Karpas-422 (cell line): ENCODE measurements at regions not wholly inside any gene's neighbourhood (a gene's known extent, or its start where the extent isn't known, plus 50 kb on each side); places are given as distances from the start of the nearest gene placed in this dataset.

Experiments
- DNase-seq: peaks from one replicate; pipeline ENCODE4 v3.0.0-alpha.2; 2015
- H2AFZ ChIP-seq: fragments of 200-600 bp; sonication (generic); 2 replicates; pipeline ENCODE4 v1.6.1; 2014; ENCODE audit warnings: antibody characterized with exemption, low read length, mixed read lengths
- H3K27ac ChIP-seq: fragments of 200-600 bp; sonication (generic); 2 replicates; pipeline ENCODE4 v1.5.1; 2014; ENCODE audit warnings: mild to moderate bottlenecking, low read length, moderate library complexity
- H3K27me3 ChIP-seq: fragments of 200-600 bp; sonication (generic); 2 replicates; pipeline ENCODE4 v1.6.1; 2014; ENCODE audit warnings: low read length, mixed read lengths
- H3K36me3 ChIP-seq: fragments of 200-600 bp; sonication (generic); 2 replicates; pipeline ENCODE4 v1.6.1; 2014; ENCODE audit warnings: low read length, mixed read lengths; ENCODE audit not compliant: insufficient read depth
- H3K4me1 ChIP-seq: fragments of 200-600 bp; sonication (generic); 2 replicates; pipeline ENCODE4 v1.6.1; 2014; ENCODE audit warnings: mild to moderate bottlenecking, low read length, mixed read lengths
- H3K4me2 ChIP-seq: fragments of 200-600 bp; sonication (generic); 2 replicates; pipeline ENCODE4 v1.6.1; 2014; ENCODE audit warnings: low read length, low read depth, mild to moderate bottlenecking; ENCODE audit not compliant: poor library complexity, severe bottlenecking
- H3K4me3 ChIP-seq: fragments of 200-600 bp; sonication (generic); 2 replicates; pipeline ENCODE4 v1.5.1; 2014; ENCODE audit warnings: mild to moderate bottlenecking, antibody characterized with exemption, low read length, mixed read lengths
- H3K79me2 ChIP-seq: fragments of 200-600 bp; sonication (generic); 2 replicates; pipeline ENCODE4 v1.6.1; 2014; ENCODE audit warnings: mild to moderate bottlenecking, low read length, mixed read lengths
- H3K9ac ChIP-seq: fragments of 200-600 bp; sonication (generic); 2 replicates; pipeline ENCODE4 v1.6.0; 2014; ENCODE audit warnings: low read length
- H3K9me2 ChIP-seq: fragments of 200-600 bp; sonication (generic), shearing (Covaris generic); replicated peaks from 2 replicates; pipeline ENCODE4 v1.6.0; 2014; ENCODE audit warnings: mild to moderate bottlenecking, low read length, moderate library complexity; ENCODE audit not compliant: insufficient read depth
- H3K9me3 ChIP-seq: fragments of 300-700, 200-600 bp; sonication (generic); 2 replicates; pipeline ENCODE4 v1.6.1; 2014; ENCODE audit warnings: low read length, mixed read lengths
- H4K20me1 ChIP-seq: fragments of 200-600 bp; sonication (generic); 2 replicates; pipeline ENCODE4 v1.6.1; 2014; ENCODE audit warnings: mild to moderate bottlenecking, antibody characterized with exemption, low read length, low read depth; ENCODE audit not compliant: insufficient read depth

DNA sequence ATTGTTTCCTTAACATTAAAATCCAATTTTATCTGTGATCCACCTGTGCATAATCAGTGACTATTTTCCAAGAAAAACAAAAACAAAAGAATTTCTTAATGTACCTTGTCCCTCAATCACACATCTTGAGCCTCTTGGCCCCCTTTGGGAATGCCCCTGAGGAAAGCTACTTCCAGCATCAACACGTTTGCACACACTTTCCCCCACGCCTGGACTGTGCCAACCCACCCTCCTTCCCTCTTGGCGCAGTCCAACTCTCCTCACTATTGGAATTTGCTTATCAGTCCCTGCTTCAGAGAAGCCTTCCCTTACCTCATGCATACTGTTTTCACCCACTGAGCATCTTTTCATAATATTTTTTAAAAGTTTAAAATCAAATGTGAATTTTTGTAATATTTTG lies 389.4 kb upstream of the NRSN1 start:
- no peaks in the 10 kb centered on the region for H3K9me3 ChIP-seq
- no peaks in the 10 kb centered on the region for H3K9me2 ChIP-seq
- H3K36me3 ChIP-seq = no peaks in the 10 kb centered on the region
- no peak overlapping the region for H3K27ac ChIP-seq
- no peaks in the 10 kb centered on the region for H3K79me2 ChIP-seq
- no peaks in the 10 kb centered on the region for H4K20me1 ChIP-seq
- H3K9ac ChIP-seq = no peak overlapping the region
- no peak overlapping the region for H3K4me3 ChIP-seq
- DNase-seq = no peak
- no peak overlapping the region for H2AFZ ChIP-seq
- H3K4me1 ChIP-seq = no peaks in the 10 kb centered on the region
- no peak overlapping the region for H3K4me2 ChIP-seq
- H3K27me3 ChIP-seq = no peaks in the 10 kb centered on the region

DNA sequence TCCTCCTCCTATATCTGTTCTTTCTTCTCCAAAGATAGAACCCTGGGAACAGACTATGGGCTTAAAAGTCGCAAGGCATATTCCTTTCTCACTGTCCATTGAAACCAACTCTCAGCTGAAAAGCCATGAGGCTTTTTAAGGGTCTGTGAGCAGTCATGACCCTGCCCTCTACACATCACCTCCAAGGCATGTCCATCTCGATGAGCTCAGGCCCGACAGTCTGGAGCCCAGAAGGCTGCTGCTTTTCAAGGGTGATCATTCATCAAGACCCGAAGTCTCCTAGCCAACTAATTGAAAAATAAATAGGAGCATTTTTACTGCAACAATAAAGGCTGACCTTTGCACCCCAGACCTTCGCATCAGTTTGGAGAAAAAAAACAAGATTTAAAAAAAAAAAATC lies 378.8 kb upstream of the NRSN1 start:
- H3K4me2 ChIP-seq = no peak overlapping the region
- no peaks in the 10 kb centered on the region for H4K20me1 ChIP-seq
- no peak overlapping the region for H2AFZ ChIP-seq
- H3K79me2 ChIP-seq = no peaks in the 10 kb centered on the region
- no peaks in the 10 kb centered on the region for H3K9me3 ChIP-seq
- H3K4me3 ChIP-seq = no peak overlapping the region
- no peaks in the 10 kb centered on the region for H3K4me1 ChIP-seq
- no peaks in the 10 kb centered on the region for H3K36me3 ChIP-seq
- H3K27me3 ChIP-seq = no peaks in the 10 kb centered on the region
- H3K9me2 ChIP-seq = no peaks in the 10 kb centered on the region
- H3K9ac ChIP-seq = no peak overlapping the region
- no peak for DNase-seq
- H3K27ac ChIP-seq = no peak overlapping the region

DNA sequence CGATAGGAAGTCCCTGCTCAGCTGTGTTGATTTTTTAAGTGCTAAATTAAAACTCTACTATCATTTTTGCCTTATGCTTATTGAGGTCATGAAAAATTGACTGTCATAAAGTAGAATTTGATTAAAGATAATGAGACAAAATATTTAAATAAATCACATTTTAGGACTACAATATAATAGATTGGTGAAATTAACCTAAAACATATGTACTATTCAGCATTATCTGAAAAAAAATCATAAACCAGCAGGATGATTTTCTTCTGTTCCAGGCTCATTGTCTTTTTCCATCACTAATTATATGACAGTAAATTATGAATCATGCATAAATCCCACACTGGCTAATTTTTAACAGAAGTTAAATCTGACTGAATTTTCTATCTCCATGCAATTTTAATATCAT lies 373.6 kb upstream of the NRSN1 start:
- Histone ChIP-seq H3K9me2 (no peaks in the 10 kb centered on the region), H3K27me3 (no peaks in the 10 kb centered on the region), H3K4me1 (no peaks in the 10 kb centered on the region), H3K9ac (no peak overlapping the region), H3K79me2 (no peaks in the 10 kb centered on the region), H3K9me3 (no peaks in the 10 kb centered on the region), H4K20me1 (no peaks in the 10 kb centered on the region), H3K27ac (no peak overlapping the region), H3K4me2 (no peak overlapping the region), H3K4me3 (no peak overlapping the region), H2AFZ (no peak overlapping the region), H3K36me3 (no peaks in the 10 kb centered on the region)
- DNase-seq = no peak

GRCh38 chr6:23754197-23754596 lies 371.8 kb upstream of the NRSN1 start:
- H3K9me2 ChIP-seq = no peaks in the 10 kb centered on the region
- no peak overlapping the region for H3K9ac ChIP-seq
- H3K27me3 ChIP-seq = no peaks in the 10 kb centered on the region
- no peaks in the 10 kb centered on the region for H3K9me3 ChIP-seq
- no peaks in the 10 kb centered on the region for H3K4me1 ChIP-seq
- H3K27ac ChIP-seq = no peak overlapping the region
- no peak overlapping the region for H3K4me3 ChIP-seq
- H4K20me1 ChIP-seq = no peaks in the 10 kb centered on the region
- no peak overlapping the region for H2AFZ ChIP-seq
- no peaks in the 10 kb centered on the region for H3K36me3 ChIP-seq
- no peak for DNase-seq
- no peaks in the 10 kb centered on the region for H3K79me2 ChIP-seq
- no peak overlapping the region for H3K4me2 ChIP-seq

DNA sequence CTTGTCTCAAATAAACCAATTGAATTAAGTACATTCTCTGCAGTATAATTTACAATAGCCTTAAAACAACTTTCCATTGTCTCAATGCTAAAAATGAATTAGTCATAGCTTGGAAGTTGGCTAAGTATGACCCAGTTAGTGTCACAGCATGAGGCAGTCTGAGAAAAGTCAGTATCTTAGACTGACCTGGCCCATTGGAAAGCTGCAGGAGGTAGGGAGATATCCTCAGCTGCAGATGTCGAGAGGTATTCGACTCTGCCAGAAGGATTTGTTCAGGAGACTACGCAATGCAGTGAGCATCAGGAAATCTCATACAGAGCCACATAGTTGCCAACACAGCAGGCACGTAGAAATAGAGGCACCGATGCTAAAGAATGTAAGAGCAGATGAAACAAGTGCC lies 350.9 kb upstream of the NRSN1 start:
- Histone ChIP-seq H3K9ac (no peak overlapping the region), H3K79me2 (no peaks in the 10 kb centered on the region), H3K9me2 (no peaks in the 10 kb centered on the region), H2AFZ (no peak overlapping the region), H3K9me3 (peaks cover 7% of the 10 kb centered on the region), H3K27me3 (no peaks in the 10 kb centered on the region), H3K4me1 (no peaks in the 10 kb centered on the region), H3K4me2 (no peak overlapping the region), H4K20me1 (no peaks in the 10 kb centered on the region), H3K4me3 (no peak overlapping the region), H3K27ac (no peak overlapping the region), H3K36me3 (no peaks in the 10 kb centered on the region)
- DNase-seq = no peak

DNA sequence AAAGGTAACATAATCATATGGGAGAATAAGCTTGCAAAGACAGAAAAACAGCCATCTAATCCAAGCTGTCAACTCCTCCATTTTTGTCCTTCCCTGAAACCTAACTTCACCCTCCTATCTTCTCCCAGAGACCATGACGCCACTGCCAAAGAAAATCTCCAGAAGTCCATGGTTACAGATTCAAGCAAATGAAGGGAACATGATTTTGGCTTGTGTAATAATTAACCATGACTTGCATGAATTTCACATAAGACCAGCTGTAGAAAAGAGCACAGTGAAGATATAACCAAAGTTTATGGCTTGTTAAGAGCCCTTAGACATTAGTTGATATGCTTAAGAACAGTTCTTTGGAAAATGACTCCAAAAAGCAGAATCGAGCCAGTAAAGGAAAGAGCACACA lies 342.1 kb upstream of the NRSN1 start:
- no peak overlapping the region for H2AFZ ChIP-seq
- H3K27me3 ChIP-seq = no peaks in the 10 kb centered on the region
- H3K9ac ChIP-seq = no peak overlapping the region
- no peaks in the 10 kb centered on the region for H3K4me1 ChIP-seq
- H3K36me3 ChIP-seq = no peaks in the 10 kb centered on the region
- no peak overlapping the region for H3K27ac ChIP-seq
- no peak overlapping the region for H3K4me3 ChIP-seq
- DNase-seq = no peak
- H4K20me1 ChIP-seq = no peaks in the 10 kb centered on the region
- H3K79me2 ChIP-seq = no peaks in the 10 kb centered on the region
- no peaks in the 10 kb centered on the region for H3K9me2 ChIP-seq
- no peaks in the 10 kb centered on the region for H3K9me3 ChIP-seq
- H3K4me2 ChIP-seq = no peak overlapping the region

DNA sequence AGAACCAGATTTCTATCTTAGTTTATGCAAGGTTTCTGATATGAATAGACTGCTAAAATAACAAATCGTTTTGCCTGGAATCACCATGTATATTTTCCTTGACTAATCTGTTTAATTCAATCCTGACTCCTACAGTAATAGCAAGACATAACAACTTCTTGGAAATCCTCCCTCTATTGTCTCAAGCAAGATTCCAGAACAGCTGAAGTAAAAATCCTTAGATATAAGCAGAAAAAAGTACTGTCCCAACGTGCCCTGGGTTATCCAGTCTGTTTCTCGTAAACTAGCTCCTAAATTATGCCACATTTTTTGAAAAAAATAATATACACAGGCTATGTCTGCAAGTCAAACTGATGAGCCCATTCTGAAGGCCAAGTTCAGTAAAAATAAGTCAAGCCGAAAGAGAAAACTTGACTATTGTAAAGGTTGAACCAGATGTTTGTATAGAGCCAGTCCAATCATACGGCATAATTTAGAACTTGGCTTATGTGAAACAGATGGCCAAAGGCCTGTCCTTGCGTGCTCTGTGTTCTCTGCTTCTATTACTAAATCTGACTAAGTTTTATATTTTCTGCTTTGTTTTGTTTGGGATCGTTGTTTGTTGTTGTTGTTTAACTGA lies 341.6 kb upstream of the NRSN1 start:
- H3K4me2 ChIP-seq = no peak overlapping the region
- no peaks in the 10 kb centered on the region for H3K4me1 ChIP-seq
- H4K20me1 ChIP-seq = no peaks in the 10 kb centered on the region
- no peak overlapping the region for H3K27ac ChIP-seq
- no peaks in the 10 kb centered on the region for H3K36me3 ChIP-seq
- no peak overlapping the region for H3K9ac ChIP-seq
- H3K9me3 ChIP-seq = no peaks in the 10 kb centered on the region
- no peaks in the 10 kb centered on the region for H3K79me2 ChIP-seq
- H3K27me3 ChIP-seq = no peaks in the 10 kb centered on the region
- no peak for DNase-seq
- no peak overlapping the region for H3K4me3 ChIP-seq
- H2AFZ ChIP-seq = no peak overlapping the region
- H3K9me2 ChIP-seq = no peaks in the 10 kb centered on the region

DNA sequence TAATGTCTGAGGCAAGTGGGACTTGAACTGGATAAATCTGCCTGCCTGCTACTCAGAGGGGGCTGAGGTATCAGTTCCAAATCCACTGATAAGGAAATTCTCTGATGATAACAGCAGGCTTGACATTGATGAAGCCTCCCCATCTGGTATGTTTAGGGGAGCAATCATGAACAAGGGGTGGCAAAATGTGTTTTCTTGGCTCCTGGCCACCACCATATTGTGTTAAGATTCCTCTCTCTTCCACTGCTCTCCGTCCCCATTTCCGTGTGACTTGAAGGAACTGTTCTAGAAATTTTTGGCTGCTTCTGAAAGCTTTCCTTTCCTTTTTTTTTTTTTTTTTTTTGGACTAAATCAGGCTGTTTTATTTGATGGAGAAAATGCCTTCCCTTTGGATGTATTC lies 335.3 kb upstream of the NRSN1 start:
- Histone ChIP-seq H3K27ac (no peak overlapping the region), H3K9ac (no peak overlapping the region), H3K4me1 (no peaks in the 10 kb centered on the region), H3K9me2 (no peaks in the 10 kb centered on the region), H2AFZ (no peak overlapping the region), H3K9me3 (no peaks in the 10 kb centered on the region), H3K79me2 (no peaks in the 10 kb centered on the region), H3K4me2 (no peak overlapping the region), H3K4me3 (no peak overlapping the region), H3K27me3 (no peaks in the 10 kb centered on the region), H3K36me3 (no peaks in the 10 kb centered on the region), H4K20me1 (no peaks in the 10 kb centered on the region)
- no peak for DNase-seq

DNA sequence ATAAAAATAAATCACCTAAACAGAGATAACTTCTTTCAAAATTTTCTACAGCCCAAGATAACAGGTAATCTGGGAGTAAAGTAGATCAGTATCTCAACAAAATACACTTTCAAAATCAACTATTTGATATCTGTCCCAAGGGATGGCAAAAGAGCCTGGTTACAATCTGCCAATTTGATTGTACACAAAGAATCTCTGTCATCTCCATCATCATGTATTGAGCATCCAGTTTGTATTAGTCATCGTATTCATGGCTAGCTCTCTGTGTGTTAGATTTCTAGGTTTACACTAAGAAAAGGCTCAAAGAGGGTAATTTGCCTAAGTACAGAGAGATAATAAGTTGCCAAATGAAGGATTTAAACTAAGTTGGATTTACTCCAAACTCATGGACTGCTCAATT lies 329.0 kb upstream of the NRSN1 start:
- DNase-seq = no peak
- H3K79me2 ChIP-seq = no peaks in the 10 kb centered on the region
- no peak overlapping the region for H2AFZ ChIP-seq
- no peak overlapping the region for H3K9ac ChIP-seq
- H4K20me1 ChIP-seq = no peaks in the 10 kb centered on the region
- H3K4me1 ChIP-seq = no peaks in the 10 kb centered on the region
- H3K9me2 ChIP-seq = no peaks in the 10 kb centered on the region
- H3K9me3 ChIP-seq = no peaks in the 10 kb centered on the region; the same call in 1 of the 2 replicates
- no peak overlapping the region for H3K4me2 ChIP-seq
- H3K36me3 ChIP-seq = no peaks in the 10 kb centered on the region
- no peak overlapping the region for H3K4me3 ChIP-seq
- H3K27me3 ChIP-seq = no peaks in the 10 kb centered on the region
- H3K27ac ChIP-seq = no peak overlapping the region
